Activated T-cell treated with anti-CD3 and anti-CD28 coated beads, Interleukin-2, amount 50 U/mL, for 72 hours (primary cell): ENCODE measurements at regions not wholly inside any gene's neighbourhood (a gene's known extent, or its start where the extent isn't known, plus 50 kb on each side); places are given as distances from the start of the nearest gene placed in this dataset.
"Not testable (repeated sequence)": the region's sequence is repeated elsewhere in the genome, so short reads cannot be mapped to it uniquely, and the experiment has no call there.

Experiments
- ATAC-seq, 2 donors: fragments of 150-1000 bp; cut with Tn5 transposase; replicated peaks in 1 of 2; 2 replicates each; pipeline ENCODE4 v1.10.0; 2021; ENCODE audit warnings: moderate library complexity in 2 of 2, mild to moderate bottlenecking in 1 of 2
- DNase-seq, 2 donors: peaks; one replicate each; pipeline ENCODE4 v3.0.0; 2021 to 2022; ENCODE audit warnings: mixed read lengths in 1 of 2
- H3K27ac Mint-ChIP-seq: one replicate; pipeline ENCODE4 v1.8.0; 2022; ENCODE audit warnings: mild to moderate bottlenecking, moderate library complexity, mixed read lengths
- H3K27me3 Mint-ChIP-seq: one replicate; pipeline ENCODE4 v1.8.0; 2022; ENCODE audit warnings: low read depth, mixed read lengths
- H3K36me3 Mint-ChIP-seq, 2 donors: one replicate each; pipeline ENCODE4 v1.8.0; 2022; ENCODE audit warnings: mixed read lengths in 2 of 2, mild to moderate bottlenecking in 1 of 2; ENCODE audit not compliant: insufficient read depth in 2 of 2
- H3K4me1 Mint-ChIP-seq: one replicate; pipeline ENCODE4 v1.8.0; 2022; ENCODE audit warnings: low read depth, mixed read lengths
- H3K4me3 Mint-ChIP-seq, 2 donors: one replicate each; pipeline ENCODE4 v1.8.0; 2022; ENCODE audit warnings: mild to moderate bottlenecking in 2 of 2, mixed read lengths in 2 of 2, moderate library complexity in 2 of 2
- H3K9me3 Mint-ChIP-seq, 2 donors: one replicate each; pipeline ENCODE4 v1.8.0; 2022; ENCODE audit warnings: mixed read lengths in 2 of 2

DNA sequence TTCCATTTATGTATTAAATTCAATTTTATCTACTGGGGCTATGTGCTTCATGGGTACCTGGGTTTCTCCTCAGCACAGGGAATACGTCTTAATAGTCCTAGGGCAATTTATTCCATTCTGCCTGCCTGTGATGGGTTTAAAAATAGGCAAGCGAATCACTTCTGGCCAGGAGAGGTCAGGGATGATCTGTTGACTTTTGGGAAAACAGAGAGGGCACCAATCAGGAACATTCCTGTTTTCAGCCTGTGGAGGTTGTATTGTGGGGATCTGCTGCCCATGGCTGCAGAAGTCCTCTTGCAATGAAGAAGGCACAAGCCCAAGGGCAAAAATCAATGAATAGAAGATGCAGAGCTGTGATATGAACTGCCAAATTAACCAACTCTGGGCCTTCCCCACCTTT is 303.1 kb downstream of the CTH start:
- DNase-seq = no peak
- H3K27me3 Mint-ChIP-seq = no peaks in the 10 kb centered on the region
- no peak for ATAC-seq
- peaks cover 2% of the 10 kb centered on the region in 2 donors for H3K9me3 Mint-ChIP-seq
- no peak overlapping the region for H3K27ac Mint-ChIP-seq
- H3K4me1 Mint-ChIP-seq = no peaks in the 10 kb centered on the region
- no peaks in the 10 kb centered on the region for H3K36me3 Mint-ChIP-seq
- no peak overlapping the region for H3K4me3 Mint-ChIP-seq

DNA sequence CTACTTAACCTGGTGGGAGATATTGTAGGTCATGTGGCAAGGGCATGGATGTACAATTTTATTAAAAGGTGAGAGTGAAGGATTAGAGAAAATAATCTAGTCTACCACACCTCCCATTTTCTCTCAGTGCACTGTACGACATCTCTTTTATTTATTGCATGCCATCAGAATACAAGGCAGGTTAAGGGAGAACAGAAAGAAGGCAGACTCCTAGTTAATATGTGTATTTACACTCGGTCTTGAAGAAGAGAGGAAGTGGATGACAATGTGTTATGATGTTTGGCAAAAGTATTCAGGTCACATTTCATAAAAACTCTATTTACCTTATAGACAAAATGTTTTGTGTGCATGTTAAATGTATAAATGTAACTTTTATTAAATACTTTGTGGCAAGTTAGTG is 306.1 kb downstream of the CTH start:
- Mint-ChIP-seq H3K4me3 (no peak overlapping the region), H3K27me3 (no peaks in the 10 kb centered on the region), H3K4me1 (no peaks in the 10 kb centered on the region), H3K9me3 (peaks cover 2 to 3% of the 10 kb centered on the region in 2 donors), H3K27ac (no peak overlapping the region), H3K36me3 (no peaks in the 10 kb centered on the region)
- DNase-seq (no peak), ATAC-seq (no peak)

DNA sequence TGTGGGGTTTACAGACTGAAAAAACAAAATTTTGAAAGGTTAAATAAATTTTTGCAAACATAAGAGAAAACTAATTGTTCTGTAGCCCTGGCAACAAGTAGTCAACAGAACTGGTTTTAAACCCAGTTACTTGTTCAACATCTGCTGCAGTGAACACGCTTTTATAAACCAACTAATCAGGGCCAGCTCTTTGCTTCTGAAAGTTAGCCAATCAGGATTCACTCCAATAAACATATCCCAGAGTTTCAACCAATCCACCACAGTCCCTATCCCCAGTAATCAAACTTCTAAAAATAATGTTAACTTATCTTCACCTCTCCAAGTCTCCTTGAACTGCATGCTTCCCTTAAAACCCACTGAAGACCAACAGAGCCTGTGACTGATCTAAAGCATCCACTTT is 306.6 kb downstream of the CTH start:
- DNase-seq (no peak), ATAC-seq (no peak)
- peaks cover 2 to 3% of the 10 kb centered on the region in 2 donors for H3K9me3 Mint-ChIP-seq
- no peaks in the 10 kb centered on the region for H3K4me1 Mint-ChIP-seq
- no peaks in the 10 kb centered on the region for H3K27me3 Mint-ChIP-seq
- no peaks in the 10 kb centered on the region for H3K36me3 Mint-ChIP-seq
- H3K4me3 Mint-ChIP-seq = no peak overlapping the region
- H3K27ac Mint-ChIP-seq = no peak overlapping the region

- H3K9me3 Mint-ChIP-seq = peaks cover 2 to 3% of the 10 kb centered on the region in 2 donors
- no peak for DNase-seq
- H3K4me3 Mint-ChIP-seq = no peak overlapping the region
- H3K36me3 Mint-ChIP-seq = no peaks in the 10 kb centered on the region
- H3K4me1 Mint-ChIP-seq = no peaks in the 10 kb centered on the region
- no peak overlapping the region for H3K27ac Mint-ChIP-seq
- ATAC-seq = no peak
- H3K27me3 Mint-ChIP-seq = no peaks in the 10 kb centered on the region
Measured at GRCh38 chr1:70718086-70718630, 307.1 kb downstream of the CTH start.

- H3K4me1 Mint-ChIP-seq = no peaks in the 10 kb centered on the region
- DNase-seq (no peak), ATAC-seq (no peak)
- H3K36me3 Mint-ChIP-seq = no peaks in the 10 kb centered on the region
- H3K27me3 Mint-ChIP-seq = no peaks in the 10 kb centered on the region
- H3K9me3 Mint-ChIP-seq = peaks cover 5% of the 10 kb centered on the region in 2 donors
- H3K4me3 Mint-ChIP-seq = no peak overlapping the region
- H3K27ac Mint-ChIP-seq = no peak overlapping the region
Measured at GRCh38 chr1:70719154-70719553, 308.1 kb downstream of the CTH start.

DNA sequence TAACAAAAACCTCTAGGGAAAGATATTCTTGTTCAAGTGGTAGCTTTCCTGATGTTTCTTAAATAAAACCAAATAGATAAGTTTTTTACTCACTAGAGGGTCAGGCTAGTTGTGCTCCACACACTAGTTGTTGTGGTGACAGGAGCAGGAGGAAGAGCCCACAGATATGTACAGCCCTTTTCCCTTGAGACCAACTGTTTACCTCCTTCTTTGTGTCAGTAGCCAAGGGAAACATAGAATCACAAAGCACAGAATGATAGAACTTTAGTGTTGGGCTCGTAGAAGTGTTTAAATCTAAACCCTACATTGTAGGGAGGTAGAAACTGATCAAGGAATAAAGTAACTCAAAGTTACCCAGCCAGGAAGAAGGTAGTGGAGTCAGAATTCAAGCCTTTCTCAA is 309.0 kb downstream of the CTH start:
- Mint-ChIP-seq H3K9me3 (peaks cover 8 to 9% of the 10 kb centered on the region in 2 donors), H3K36me3 (no peaks in the 10 kb centered on the region), H3K27me3 (no peaks in the 10 kb centered on the region), H3K4me3 (no peak overlapping the region), H3K27ac (no peak overlapping the region), H3K4me1 (no peaks in the 10 kb centered on the region)
- DNase-seq (no peak), ATAC-seq (no peak)

DNA sequence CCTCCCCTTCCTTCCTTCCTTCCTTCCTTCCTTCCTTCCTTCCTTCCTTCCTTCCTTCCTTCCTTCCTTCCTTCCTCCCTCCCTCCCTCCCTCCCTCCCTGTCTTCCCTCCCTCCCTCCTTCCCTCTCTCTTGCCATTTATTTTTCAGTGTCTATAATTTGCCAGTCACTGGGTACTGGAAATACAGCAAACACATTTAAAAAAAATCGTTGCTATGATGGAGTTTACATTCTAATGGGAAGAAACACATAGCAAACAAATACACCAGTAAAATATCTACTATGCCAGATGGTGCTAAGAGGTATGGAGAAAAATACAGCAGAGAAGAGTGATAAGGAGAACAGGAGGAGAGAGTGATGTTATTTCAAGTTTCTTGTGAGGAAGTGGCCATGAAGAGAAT is 309.5 kb downstream of the CTH start:
- no peak for ATAC-seq
- DNase-seq = no peak
- Mint-ChIP-seq H3K4me3 (no peak overlapping the region), H3K4me1 (no peaks in the 10 kb centered on the region), H3K27ac (no peak overlapping the region), H3K27me3 (no peaks in the 10 kb centered on the region), H3K9me3 (peaks cover 12 to 13% of the 10 kb centered on the region in 2 donors), H3K36me3 (no peaks in the 10 kb centered on the region)

GRCh38 chr1:70727886-70728489 is 316.9 kb downstream of the CTH start:
- Mint-ChIP-seq H3K27me3 (no peaks in the 10 kb centered on the region), H3K36me3 (peaks cover 0 to 1% of the 10 kb centered on the region in 2 donors), H3K27ac (no peak overlapping the region), H3K4me3 (no peak overlapping the region), H3K4me1 (no peaks in the 10 kb centered on the region), H3K9me3 (peaks cover 10 to 18% of the 10 kb centered on the region in 2 donors)
- no peak for DNase-seq
- no peak for ATAC-seq

DNA sequence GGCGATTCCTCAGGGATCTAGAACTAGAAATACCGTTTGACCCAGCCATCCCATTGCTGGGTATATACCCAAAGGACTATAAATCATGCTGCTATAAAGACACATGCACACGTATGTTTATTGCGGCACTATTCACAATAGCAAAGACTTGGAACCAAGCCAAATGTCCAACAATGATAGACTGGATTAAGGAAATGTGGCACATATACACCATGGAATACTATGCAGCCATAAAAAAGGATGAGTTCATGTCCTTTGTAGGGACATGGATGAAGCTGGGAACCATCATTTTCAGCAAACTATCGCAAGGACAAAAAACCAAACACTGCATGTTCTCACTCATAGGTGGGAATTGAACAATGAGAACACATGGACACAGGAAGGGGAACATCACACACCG is 311.1 kb downstream of the PTGER3 start:
- not testable (repeated sequence) for H3K27ac Mint-ChIP-seq

GRCh38 chr1:70737125-70737524 is 310.5 kb downstream of the PTGER3 start:
- Mint-ChIP-seq H3K4me1 (no peaks in the 10 kb centered on the region), H3K27me3 (no peaks in the 10 kb centered on the region), H3K36me3 (no peaks in the 10 kb centered on the region), H3K9me3 (peaks cover 0 to 6% of the 10 kb centered on the region in 2 donors), H3K4me3 (no peak overlapping the region), H3K27ac (no peak overlapping the region)
- DNase-seq (no peak), ATAC-seq (no peak)

More for the DNA sequence above, 311.1 kb downstream of the PTGER3 start:
- not testable (repeated sequence) for H3K4me3 Mint-ChIP-seq, H3K9me3 Mint-ChIP-seq, H3K4me1 Mint-ChIP-seq, DNase-seq, H3K36me3 Mint-ChIP-seq, ATAC-seq, H3K27me3 Mint-ChIP-seq

- no peak for ATAC-seq
- no peak overlapping the region for H3K27ac Mint-ChIP-seq
- H3K4me3 Mint-ChIP-seq = no peak overlapping the region
- no peaks in the 10 kb centered on the region for H3K4me1 Mint-ChIP-seq
- no peaks in the 10 kb centered on the region for H3K36me3 Mint-ChIP-seq
- no peaks in the 10 kb centered on the region for H3K27me3 Mint-ChIP-seq
- no peak for DNase-seq
- H3K9me3 Mint-ChIP-seq = peaks cover 4 to 9% of the 10 kb centered on the region in 2 donors
Measured at GRCh38 chr1:70738624-70739023, 309.0 kb downstream of the PTGER3 start.

- H3K27me3 Mint-ChIP-seq = no peaks in the 10 kb centered on the region
- H3K4me3 Mint-ChIP-seq = no peak overlapping the region
- DNase-seq (no peak), ATAC-seq (no peak)
- no peaks in the 10 kb centered on the region for H3K4me1 Mint-ChIP-seq
- peaks cover 16 to 24% of the 10 kb centered on the region in 2 donors for H3K9me3 Mint-ChIP-seq
- peaks cover 4 to 5% of the 10 kb centered on the region in 2 donors for H3K36me3 Mint-ChIP-seq
- H3K27ac Mint-ChIP-seq = no peak overlapping the region
Measured at GRCh38 chr1:70745199-70745598, 302.4 kb downstream of the PTGER3 start.

DNA sequence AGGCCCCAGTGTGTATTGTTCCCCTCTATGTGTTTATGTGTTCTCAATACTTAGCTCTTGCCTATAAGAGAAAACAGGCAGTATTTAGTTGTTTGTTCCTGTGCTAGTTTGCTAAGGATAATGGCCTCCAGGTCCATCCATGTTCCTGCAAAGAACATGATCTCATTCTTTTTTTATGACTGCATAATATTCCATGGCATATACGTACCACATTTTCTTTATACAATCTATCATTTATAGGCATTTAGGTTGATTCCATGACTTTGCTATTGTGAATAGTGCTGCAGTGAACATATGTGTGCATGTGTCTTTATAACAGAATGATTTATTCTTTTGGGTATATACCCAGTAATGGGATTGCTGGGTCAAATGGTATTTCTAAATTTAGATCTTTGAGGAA is 301.6 kb downstream of the PTGER3 start:
- not testable (repeated sequence) for H3K4me1 Mint-ChIP-seq, H3K4me3 Mint-ChIP-seq, DNase-seq, ATAC-seq, H3K36me3 Mint-ChIP-seq, H3K27me3 Mint-ChIP-seq, H3K27ac Mint-ChIP-seq
- H3K9me3 Mint-ChIP-seq = peaks cover 17 to 24% of the 10 kb centered on the region in 2 donors

DNA sequence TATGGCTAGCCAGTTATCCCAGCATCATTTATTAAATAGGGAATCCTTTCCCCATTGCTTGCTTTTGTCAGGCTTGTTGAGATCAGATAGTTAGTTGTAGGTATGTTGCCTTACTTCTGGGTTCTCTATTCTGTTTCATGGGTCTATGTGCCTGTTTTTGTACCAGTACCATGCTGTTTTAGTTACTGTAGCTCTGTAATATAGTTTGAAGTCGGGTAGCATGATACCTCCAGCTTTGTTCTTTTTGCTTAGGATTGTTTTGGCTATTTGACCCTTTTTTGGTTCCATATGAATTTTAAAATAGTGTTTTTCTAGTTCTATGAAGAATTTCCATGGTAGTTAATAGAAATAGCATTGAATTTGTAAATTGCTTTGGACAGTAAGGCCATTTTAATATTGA is 300.5 kb downstream of the PTGER3 start:
- not testable (repeated sequence) for H3K27me3 Mint-ChIP-seq, DNase-seq, H3K4me3 Mint-ChIP-seq, H3K4me1 Mint-ChIP-seq, H3K27ac Mint-ChIP-seq, ATAC-seq, H3K36me3 Mint-ChIP-seq
- H3K9me3 Mint-ChIP-seq = peaks cover 22 to 25% of the 10 kb centered on the region in 2 donors
